HFFc6 (cell line): ENCODE measurements at regions not wholly inside any gene's neighbourhood (a gene's known extent, or its start where the extent isn't known, plus 50 kb on each side); places are given as distances from the start of the nearest gene placed in this dataset.

ENCODE experiments used
- DNase-seq: peaks from one replicate; pipeline ENCODE4 v3.0.0-alpha.2; 2018
- H3K27ac Mint-ChIP-seq: 2 replicates; pipeline ENCODE4 v1.8.0; 2020; ENCODE audit warnings: mild to moderate bottlenecking, mixed read lengths
- H3K27me3 Mint-ChIP-seq: 2 replicates; pipeline ENCODE4 v1.8.0; 2021; ENCODE audit warnings: mild to moderate bottlenecking, moderate library complexity, mixed read lengths; ENCODE audit not compliant: insufficient read depth
- H3K36me3 Mint-ChIP-seq: 2 replicates; pipeline ENCODE4 v1.8.0; 2021; ENCODE audit warnings: low read depth, mixed read lengths
- H3K4me1 Mint-ChIP-seq: 2 replicates; pipeline ENCODE4 v1.8.0; 2020; ENCODE audit warnings: low read depth, mixed read lengths
- H3K4me3 Mint-ChIP-seq: 2 replicates; pipeline ENCODE4 v1.8.0; 2020; ENCODE audit warnings: mild to moderate bottlenecking, moderate library complexity, mixed read lengths
- H3K9me3 Mint-ChIP-seq: 2 replicates; pipeline ENCODE4 v1.8.0; 2020; ENCODE audit warnings: mild to moderate bottlenecking, mixed read lengths
- TF ChIP-seq, protein P1 (sequence below): fragments of 200-600 bp; sonication (generic); IDR thresholded peaks from 2 replicates; pipeline ENCODE4 v1.5.0; 2021; ENCODE audit warnings: antibody characterized with exemption, mild to moderate bottlenecking

DNA sequence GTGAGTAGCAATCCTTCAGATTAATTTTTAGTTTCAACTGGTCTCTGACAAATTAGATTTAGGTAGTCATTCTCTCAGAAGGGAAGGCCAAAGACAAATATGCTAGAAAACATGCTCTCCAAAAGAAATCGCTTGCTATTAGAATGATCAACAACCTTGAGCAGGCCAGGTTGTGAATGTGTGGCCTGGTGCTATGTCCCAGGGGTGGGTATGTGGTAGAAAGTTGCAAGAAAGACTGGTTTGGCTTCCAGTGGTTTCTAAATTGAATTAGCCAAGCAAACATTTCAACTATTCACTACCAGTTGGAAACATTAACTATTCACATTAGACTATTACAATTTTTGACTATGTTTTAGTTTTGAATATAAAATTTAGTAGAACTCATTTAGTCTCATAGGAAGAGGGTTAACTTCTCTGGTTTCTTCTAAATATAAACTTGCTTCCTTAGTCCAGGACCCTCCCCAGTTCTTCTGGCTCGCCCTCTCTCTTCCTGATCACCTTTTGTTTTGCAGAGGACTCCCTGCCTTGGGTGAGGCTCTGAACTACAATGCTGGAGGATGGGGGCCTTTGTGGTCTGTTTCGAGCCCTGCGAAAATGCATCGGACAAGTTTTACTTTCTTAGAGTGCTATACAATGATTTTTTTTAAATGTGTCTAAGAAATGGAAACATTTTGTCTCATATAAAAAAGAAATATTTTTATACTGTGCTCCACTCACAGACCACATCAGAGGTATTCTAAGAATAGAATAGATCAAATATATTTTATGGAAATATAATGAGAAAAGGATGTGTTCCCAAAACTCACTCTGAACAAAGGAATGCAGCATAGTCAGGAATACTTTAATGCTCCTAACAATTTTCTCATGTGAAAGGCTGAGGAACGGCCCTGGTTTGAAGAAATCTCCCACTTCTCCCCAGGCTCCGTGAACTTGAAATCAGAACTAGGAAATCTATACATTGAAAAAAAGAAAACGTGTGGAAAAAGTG, 375.0 kb upstream of the ZEB2 start:
- Mint-ChIP-seq H3K9me3 (no peaks in the 10 kb centered on the region), H3K27ac (no peak overlapping the region), H3K4me1 (peaks cover 8% of the 10 kb centered on the region), H3K36me3 (no peaks in the 10 kb centered on the region), H3K4me3 (no peak overlapping the region), H3K27me3 (no peaks in the 10 kb centered on the region)
- no peak for DNase-seq
- TF ChIP-seq, protein P1, sequence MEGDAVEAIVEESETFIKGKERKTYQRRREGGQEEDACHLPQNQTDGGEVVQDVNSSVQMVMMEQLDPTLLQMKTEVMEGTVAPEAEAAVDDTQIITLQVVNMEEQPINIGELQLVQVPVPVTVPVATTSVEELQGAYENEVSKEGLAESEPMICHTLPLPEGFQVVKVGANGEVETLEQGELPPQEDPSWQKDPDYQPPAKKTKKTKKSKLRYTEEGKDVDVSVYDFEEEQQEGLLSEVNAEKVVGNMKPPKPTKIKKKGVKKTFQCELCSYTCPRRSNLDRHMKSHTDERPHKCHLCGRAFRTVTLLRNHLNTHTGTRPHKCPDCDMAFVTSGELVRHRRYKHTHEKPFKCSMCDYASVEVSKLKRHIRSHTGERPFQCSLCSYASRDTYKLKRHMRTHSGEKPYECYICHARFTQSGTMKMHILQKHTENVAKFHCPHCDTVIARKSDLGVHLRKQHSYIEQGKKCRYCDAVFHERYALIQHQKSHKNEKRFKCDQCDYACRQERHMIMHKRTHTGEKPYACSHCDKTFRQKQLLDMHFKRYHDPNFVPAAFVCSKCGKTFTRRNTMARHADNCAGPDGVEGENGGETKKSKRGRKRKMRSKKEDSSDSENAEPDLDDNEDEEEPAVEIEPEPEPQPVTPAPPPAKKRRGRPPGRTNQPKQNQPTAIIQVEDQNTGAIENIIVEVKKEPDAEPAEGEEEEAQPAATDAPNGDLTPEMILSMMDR: no peak

DNA sequence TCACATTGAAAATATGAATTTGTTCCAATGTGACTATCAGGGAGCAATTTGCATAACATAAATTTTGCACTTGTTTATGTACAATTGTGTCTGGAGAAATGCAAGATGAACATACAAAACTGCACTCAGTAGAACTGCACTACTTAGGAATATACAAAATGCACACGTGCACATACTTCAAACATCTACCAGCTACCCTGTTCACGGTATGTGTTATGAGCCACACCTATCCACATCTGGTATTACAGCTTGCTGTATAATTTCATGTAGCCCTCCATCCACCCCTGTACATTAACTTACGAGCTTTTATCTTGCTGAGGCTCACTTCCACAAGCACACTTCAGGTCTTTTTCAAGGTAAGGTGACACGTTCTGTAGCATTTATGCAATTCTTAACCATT, 373.5 kb upstream of the ZEB2 start:
- TF ChIP-seq, protein P1: no peak
- Mint-ChIP-seq H3K27me3 (no peaks in the 10 kb centered on the region), H3K4me1 (peaks cover 8% of the 10 kb centered on the region), H3K4me3 (no peak overlapping the region), H3K36me3 (no peaks in the 10 kb centered on the region), H3K27ac (no peak overlapping the region), H3K9me3 (no peaks in the 10 kb centered on the region)
- no peak for DNase-seq

DNA sequence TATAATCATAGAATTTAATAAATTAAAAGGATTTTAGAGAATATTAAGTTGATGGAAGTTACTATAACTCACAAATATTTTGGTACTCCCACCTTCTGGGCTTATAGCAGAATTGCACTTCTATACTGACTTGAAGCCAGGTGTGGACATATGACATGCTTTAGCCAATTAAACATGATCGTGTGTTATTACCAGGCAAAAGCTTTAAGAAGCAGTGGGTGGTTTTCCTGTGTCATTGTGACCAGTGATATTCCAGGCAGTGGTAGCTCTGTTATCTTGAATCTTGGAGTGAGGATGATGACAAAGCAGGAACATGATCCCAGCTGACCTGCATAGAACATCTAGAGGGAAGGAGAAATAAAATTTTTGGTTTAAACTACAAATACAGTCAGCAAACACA, 370.9 kb upstream of the ZEB2 start:
- Mint-ChIP-seq H3K27me3 (no peaks in the 10 kb centered on the region), H3K27ac (no peak overlapping the region), H3K36me3 (no peaks in the 10 kb centered on the region), H3K4me3 (no peak overlapping the region), H3K9me3 (no peaks in the 10 kb centered on the region), H3K4me1 (peaks cover 8% of the 10 kb centered on the region)
- TF ChIP-seq, protein P1: peak; percentile 66
- peak; percentile 36 for DNase-seq

DNA sequence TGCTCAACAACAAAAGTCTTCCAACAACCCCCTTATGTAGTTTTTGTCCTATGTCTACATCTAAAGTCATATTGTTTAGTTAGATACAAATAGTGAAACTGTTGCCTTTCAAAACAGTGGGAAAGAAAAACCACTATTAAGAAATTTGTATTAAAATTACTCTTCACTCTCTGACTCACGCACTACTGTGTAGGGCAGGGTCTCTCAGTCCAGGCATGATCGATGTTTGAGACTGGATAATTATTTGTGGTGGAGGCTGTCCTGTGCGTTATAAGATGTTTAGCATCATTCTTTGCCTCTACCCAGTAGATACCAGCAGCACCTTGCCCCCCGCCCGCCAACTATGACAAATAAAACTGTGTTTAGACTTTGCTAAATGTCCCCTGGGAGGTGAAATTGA, 369.4 kb upstream of the ZEB2 start:
- Mint-ChIP-seq H3K27ac (no peak overlapping the region), H3K4me3 (no peak overlapping the region), H3K4me1 (peaks cover 8% of the 10 kb centered on the region), H3K9me3 (no peaks in the 10 kb centered on the region), H3K36me3 (no peaks in the 10 kb centered on the region), H3K27me3 (no peaks in the 10 kb centered on the region)
- no peak for DNase-seq
- TF ChIP-seq, protein P1: no peak

DNA sequence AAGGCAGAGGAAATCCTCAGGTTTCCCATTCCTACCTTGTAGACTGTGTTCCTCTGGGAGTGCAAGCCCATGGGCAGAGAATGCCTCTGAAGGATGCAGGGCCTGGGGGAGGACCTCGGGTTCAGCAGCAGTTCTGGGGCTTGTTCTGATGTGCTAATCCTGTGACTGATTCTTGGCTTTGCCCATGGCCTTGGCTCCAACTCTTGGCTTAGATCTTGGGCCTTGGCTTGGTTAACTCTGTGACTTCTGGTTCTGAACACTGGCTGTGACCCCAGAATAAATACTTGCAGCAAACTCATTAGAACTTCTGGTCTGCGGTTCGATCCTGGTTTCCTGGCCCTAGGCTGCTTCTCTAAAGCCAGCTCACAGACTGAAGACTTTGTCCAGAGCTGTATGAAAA, 366.9 kb upstream of the ZEB2 start:
- H3K4me1 Mint-ChIP-seq: peaks cover 8% of the 10 kb centered on the region
- H3K9me3 Mint-ChIP-seq: no peaks in the 10 kb centered on the region
- no peaks in the 10 kb centered on the region for H3K27me3 Mint-ChIP-seq
- H3K4me3 Mint-ChIP-seq: no peak overlapping the region
- H3K27ac Mint-ChIP-seq: no peak overlapping the region
- TF ChIP-seq, protein P1: no peak
- no peaks in the 10 kb centered on the region for H3K36me3 Mint-ChIP-seq
- DNase-seq: no peak
